Common myeloid progenitor, CD34-positive (primary cell): ENCODE measurements at regions not wholly inside any gene's neighbourhood (a gene's known extent, or its start where the extent isn't known, plus 50 kb on each side); places are given as distances from the start of the nearest gene placed in this dataset.
"Not testable (repeated sequence)": the region's sequence is repeated elsewhere in the genome, so short reads cannot be mapped to it uniquely, and the experiment has no call there.

Experiments used
- CTCF ChIA-PET: fragments of 350-600 bp; sonication (Branson Sonifier 250); formaldehyde crosslinking; loops from one replicate; lab custom pipeline; 2021; ENCODE audit warnings: antibody characterized with exemption; lab: Charles Lee
- POLR2A ChIA-PET: fragments of 350-600 bp; sonication (Branson Sonifier 250); formaldehyde crosslinking; loops from one replicate; lab custom pipeline; 2021; ENCODE audit warnings: antibody characterized with exemption; lab: Charles Lee
- DNase-seq, 3 donors: peaks; one replicate each; pipeline versions ENCODE4 v3.0.0 to v3.0.0-alpha.2; 2013
- H3K27ac ChIP-seq, 2 experiments: 1 replicate in 1 of 2; 2 replicates in 1 of 2; pipeline ENCODE4 v1.7.0; 2013; ENCODE audit warnings: inconsistent platforms in 2 of 2, low read length in 2 of 2, mild to moderate bottlenecking in 2 of 2, low read depth in 1 of 2, moderate library complexity in 1 of 2; ENCODE audit not compliant: severe bottlenecking in 2 of 2, insufficient read depth in 1 of 2, poor library complexity in 1 of 2
- H3K27me3 ChIP-seq, 5 experiments: replicated peaks in 2 of 5; 1 replicate in 3 of 5; 2 replicates in 2 of 5; pipeline versions ENCODE4 v1.6.1 to v1.7.0; 2013; ENCODE audit warnings: low read length in 4 of 5, mild to moderate bottlenecking in 2 of 5, moderate library complexity in 2 of 5, inconsistent platforms in 1 of 5; ENCODE audit not compliant: insufficient read depth in 5 of 5, control insufficient read depth in 4 of 5
- H3K36me3 ChIP-seq, 4 experiments: 1 replicate in 2 of 4; 2 replicates in 2 of 4; pipeline versions ENCODE4 v1.6.1 to v1.7.0; 2013; ENCODE audit warnings: low read length in 3 of 4, control low read depth in 1 of 4, mild to moderate bottlenecking in 1 of 4; ENCODE audit not compliant: control insufficient read depth in 4 of 4, insufficient read depth in 4 of 4
- H3K4me1 ChIP-seq, 4 experiments: 1 replicate in 3 of 4; 2 replicates in 1 of 4; pipeline versions ENCODE4 v1.6.1 to v1.7.1; 2013; ENCODE audit warnings: low read length in 3 of 4, mild to moderate bottlenecking in 3 of 4, control low read depth in 1 of 4, inconsistent platforms in 1 of 4, moderate library complexity in 1 of 4; ENCODE audit not compliant: control insufficient read depth in 4 of 4, insufficient read depth in 4 of 4; ENCODE audit errors: control extremely low read depth in 1 of 4
- H3K4me3 ChIP-seq, 7 experiments: 1 replicate in 4 of 7; 2 replicates in 3 of 7; pipeline versions ENCODE4 v1.5.1 to v1.7.0; 2013; ENCODE audit warnings: mild to moderate bottlenecking in 7 of 7, low read length in 6 of 7, moderate library complexity in 6 of 7, inconsistent platforms in 2 of 7, low read depth in 2 of 7, control low read depth in 1 of 7; ENCODE audit not compliant: insufficient read depth in 4 of 7, control insufficient read depth in 1 of 7; ENCODE audit errors: extremely low read depth in 1 of 7
- H3K9me3 ChIP-seq, 5 experiments: 1 replicate in 4 of 5; 2 replicates in 1 of 5; pipeline versions ENCODE4 v1.6.1 to v1.7.1; 2013; ENCODE audit warnings: low read length in 4 of 5, mild to moderate bottlenecking in 2 of 5, inconsistent platforms in 1 of 5, low read depth in 1 of 5, moderate library complexity in 1 of 5; ENCODE audit not compliant: control insufficient read depth in 4 of 5, insufficient read depth in 2 of 5; ENCODE audit errors: control extremely low read depth in 1 of 5
- WGBS: methylation state at CpG from one replicate; pipeline ENCODE4 v1.1.5; 2013; ENCODE audit not compliant: insufficient coverage; 5-methylcytosine and 5-hydroxymethylcytosine counted together

DNA sequence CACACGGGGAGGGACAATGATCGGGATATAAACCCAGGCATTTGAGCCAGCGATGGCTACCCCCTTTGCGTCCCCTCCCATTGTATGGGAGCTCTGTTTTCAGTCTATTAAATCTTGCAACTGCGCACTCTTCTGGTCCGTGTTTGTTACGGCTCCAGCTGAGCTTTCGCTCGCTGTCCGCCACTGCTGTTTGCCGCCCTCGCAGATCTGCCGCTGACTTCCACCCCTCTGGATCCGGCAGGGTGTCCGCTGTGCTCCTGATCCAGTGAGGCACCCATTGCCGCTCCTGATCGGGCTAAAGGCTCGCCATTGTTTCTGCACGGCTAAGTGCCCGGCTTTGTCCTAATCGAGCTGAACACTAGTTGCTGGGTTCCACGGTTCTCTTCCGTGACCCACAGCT lies 87.3 kb downstream of the ASB1 start:
- H3K4me1 ChIP-seq, DNase-seq, H3K27ac ChIP-seq, POLR2A ChIA-PET, H3K27me3 ChIP-seq, H3K4me3 ChIP-seq, H3K36me3 ChIP-seq: not testable (repeated sequence)
- CTCF ChIA-PET, result interaction anchor here (0.9 to 1.8 kb wide), 5 partner anchors 10 to 271 kb away, joined by 3 to 10 read pairs (median 3); no protein-coding TSS in a partner anchor
- 93% methylated on average over 18 of the region's 23 CpGs for WGBS
- H3K9me3 ChIP-seq, result peaks cover 5 to 18% (median 8%) of the 10 kb centered on the region in 5 experiments

DNA sequence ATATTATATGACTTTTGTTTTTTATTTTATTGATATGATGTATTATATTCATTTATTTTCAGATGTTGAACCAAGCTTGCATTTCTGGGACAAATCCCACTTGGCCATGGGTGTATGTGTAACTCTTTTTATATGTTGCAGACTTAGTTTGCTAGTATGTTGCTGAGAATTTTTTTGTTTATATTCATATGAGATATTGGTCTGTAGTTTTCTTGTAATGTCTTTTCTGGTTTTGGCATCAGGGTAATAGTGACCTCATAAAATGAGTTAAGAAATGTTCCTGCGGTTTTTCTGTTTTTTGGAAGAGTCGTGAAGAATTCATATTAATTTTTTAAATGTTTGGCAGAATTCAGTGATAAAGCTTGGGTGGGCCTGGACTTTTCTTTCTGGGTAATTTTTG lies 88.7 kb downstream of the ASB1 start:
- no peak overlapping the region for H3K4me3 ChIP-seq
- no peak overlapping the region for H3K27ac ChIP-seq
- ChIA-PET POLR2A (no interaction called here), CTCF (no interaction called here)
- no peak for DNase-seq
- H3K36me3 ChIP-seq, result no peaks in the 10 kb centered on the region
- WGBS, result no CpG with 5 or more reads among the region's 2 CpGs
- H3K27me3 ChIP-seq, result no peaks in the 10 kb centered on the region
- H3K9me3 ChIP-seq, result peaks cover 5 to 18% (median 8%) of the 10 kb centered on the region in 5 experiments
- H3K4me1 ChIP-seq, result no peaks in the 10 kb centered on the region

- H3K9me3 ChIP-seq, result peaks cover 5 to 18% (median 8%) of the 10 kb centered on the region in 5 experiments
- no peak overlapping the region for H3K27ac ChIP-seq
- CTCF ChIA-PET, result no interaction called here
- WGBS, result 88% methylated on average over 1 of the region's 1 CpG
- no peak overlapping the region for H3K4me3 ChIP-seq
- POLR2A ChIA-PET, result no interaction called here
- no peaks in the 10 kb centered on the region for H3K4me1 ChIP-seq
- H3K27me3 ChIP-seq, result no peaks in the 10 kb centered on the region
- DNase-seq, result no peak
- no peaks in the 10 kb centered on the region for H3K36me3 ChIP-seq
Measured at GRCh38 chr2:238517209-238517608, 90.5 kb downstream of the ASB1 start.

- Histone ChIP-seq H3K4me1 (no peaks in the 10 kb centered on the region), H3K4me3 (no peak overlapping the region), H3K9me3 (peaks cover 5 to 18% (median 8%) of the 10 kb centered on the region in 5 experiments), H3K27me3 (peaks cover 0 to 5% (median 0%) of the 10 kb centered on the region in 5 experiments), H3K36me3 (no peaks in the 10 kb centered on the region), H3K27ac (no peak overlapping the region)
- no peak for DNase-seq
- POLR2A ChIA-PET, result interaction anchor here (0.6 kb wide), 1 partner anchor 269 kb away, joined by 3 read pairs; no protein-coding TSS in a partner anchor
- 95% methylated on average over 18 of the region's 20 CpGs for WGBS
- CTCF ChIA-PET, result interaction anchor here (0.9 kb wide), 1 partner anchor 21 kb away, joined by 3 read pairs; no protein-coding TSS in a partner anchor
Measured at GRCh38 chr2:238518172-238518820, 91.6 kb downstream of the ASB1 start.

- no peaks in the 10 kb centered on the region for H3K36me3 ChIP-seq
- peaks cover 5 to 18% (median 8%) of the 10 kb centered on the region in 5 experiments for H3K9me3 ChIP-seq
- ChIA-PET CTCF (no interaction called here), POLR2A (interaction anchor here (0.6 kb wide), 1 partner anchor 269 kb away, joined by 3 read pairs; no protein-coding TSS in a partner anchor)
- DNase-seq, result no peak
- H3K4me3 ChIP-seq, result no peak overlapping the region
- peaks cover 0 to 10% (median 0%) of the 10 kb centered on the region in 5 experiments for H3K27me3 ChIP-seq
- H3K27ac ChIP-seq, result no peak overlapping the region
- H3K4me1 ChIP-seq, result peaks cover 0 to 3% (median 0%) of the 10 kb centered on the region in 4 experiments
- 95% methylated on average over 6 of the region's 7 CpGs for WGBS
Measured at GRCh38 chr2:238518821-238519186, 92.1 kb downstream of the ASB1 start.

- no peaks in the 10 kb centered on the region for H3K36me3 ChIP-seq
- 100% methylated on average over 1 of the region's 1 CpG for WGBS
- peaks cover 5 to 18% (median 8%) of the 10 kb centered on the region in 5 experiments for H3K9me3 ChIP-seq
- peaks cover 0 to 22% (median 0%) of the 10 kb centered on the region in 5 experiments for H3K27me3 ChIP-seq
- DNase-seq, result no peak
- H3K4me1 ChIP-seq, result peaks cover 0 to 3% (median 0%) of the 10 kb centered on the region in 4 experiments
- H3K4me3 ChIP-seq, result no peak overlapping the region
- ChIA-PET CTCF (no interaction called here), POLR2A (no interaction called here)
- H3K27ac ChIP-seq, result no peak overlapping the region
Measured at GRCh38 chr2:238520359-238520886, 93.7 kb downstream of the ASB1 start.

- Histone ChIP-seq H3K4me1 (peaks cover 0 to 3% (median 0%) of the 10 kb centered on the region in 4 experiments), H3K27me3 (peaks cover 0 to 22% (median 0%) of the 10 kb centered on the region in 5 experiments), H3K36me3 (no peaks in the 10 kb centered on the region), H3K27ac (no peak overlapping the region), H3K9me3 (peaks cover 5 to 18% (median 8%) of the 10 kb centered on the region in 5 experiments), H3K4me3 (no peak overlapping the region)
- CTCF ChIA-PET, result no interaction called here
- no peak for DNase-seq
- POLR2A ChIA-PET, result no interaction called here
- 100% methylated on average over 2 of the region's 2 CpGs for WGBS
Measured at GRCh38 chr2:238521002-238521401, 94.3 kb downstream of the ASB1 start.
